K562 (cell line): ENCODE measurements at regions not wholly inside any gene's neighbourhood (a gene's known extent, or its start where the extent isn't known, plus 50 kb on each side); places are given as distances from the start of the nearest gene placed in this dataset.

Experiments
- ATF3 ChIP-seq, 2 experiments: fragments of 450-650 bp in 1 of 2; sonication (generic) in 1 of 2; formaldehyde crosslinking in 1 of 2; IDR thresholded peaks in 1 of 2; conservative IDR thresholded peaks in 1 of 2; 2 replicates each; pipeline versions ENCODE4 v1.6.1 to v1.8.1; 2016 to 2023; ENCODE audit warnings: mild to moderate bottlenecking in 2 of 2, moderate library complexity in 2 of 2, inconsistent platforms in 1 of 2, missing genetic modification reagents in 1 of 2
- COPS2 ChIP-seq: fragments of 450-650 bp; conservative IDR thresholded peaks from 2 replicates; pipeline ENCODE4 v1.6.1; 2016; ENCODE audit warnings: mild to moderate bottlenecking, moderate library complexity
- ELF1 ChIP-seq: fragments of 200-800 bp; sonication (Bioruptor generic); IDR thresholded peaks from 2 replicates; pipeline ENCODE4 v1.6.1; 2016; ENCODE audit warnings: missing genetic modification characterization, missing compliant biosample characterization
- ILK ChIP-seq: fragments of 450-650 bp; IDR thresholded peaks from 2 replicates; pipeline ENCODE4 v1.6.1; 2016; ENCODE audit warnings: missing genetic modification characterization, low read depth, mild to moderate bottlenecking, missing compliant biosample characterization, moderate library complexity, borderline replicate concordance
- JUND ChIP-seq, 2 experiments: IDR thresholded peaks; 2 replicates in 1 of 2; 3 replicates in 1 of 2; pipeline ENCODE4 v1.6.1; 2011; ENCODE audit warnings: borderline replicate concordance in 2 of 2, low read depth in 2 of 2, low read length in 2 of 2, improper control_type of control experiment in 1 of 2, missing biosample characterization in 1 of 2, missing genetic modification characterization in 1 of 2, missing genetic modification reagents in 1 of 2
- MBD2 ChIP-seq: sonication (generic); IDR thresholded peaks from 2 replicates; pipeline ENCODE4 v1.6.1; 2016; ENCODE audit warnings: low read depth, borderline replicate concordance
- PCBP2 ChIP-seq: fragments of 200-400 bp; formaldehyde crosslinking; IDR thresholded peaks from 2 replicates; pipeline ENCODE4 v1.6.1; 2018; ENCODE audit warnings: low read length, low read depth, mild to moderate bottlenecking, moderate library complexity; ENCODE audit not compliant: poor library complexity, severe bottlenecking
- PML ChIP-seq: IDR thresholded peaks from 2 replicates; pipeline ENCODE4 v1.6.1; 2012; ENCODE audit warnings: low read length, inconsistent platforms
- PYGO2 ChIP-seq: fragments of 450-650 bp; IDR thresholded peaks from 2 replicates; pipeline ENCODE4 v1.6.1; 2016; ENCODE audit warnings: mild to moderate bottlenecking, missing genetic modification characterization, moderate library complexity, missing compliant biosample characterization
- RB1 ChIP-seq: fragments of 450-650 bp; IDR thresholded peaks from 2 replicates; pipeline ENCODE4 v1.6.1; 2017; ENCODE audit warnings: low read depth, mild to moderate bottlenecking
- SNAPC5 ChIP-seq: fragments of 250-450 bp; sonication (Bioruptor Pico); IDR thresholded peaks from 2 replicates; pipeline ENCODE4 v1.8.0; 2021; ENCODE audit warnings: moderate library complexity, mild to moderate bottlenecking, inconsistent platforms
- SRSF3 ChIP-seq: fragments of 200-400 bp; formaldehyde crosslinking; IDR thresholded peaks from 2 replicates; pipeline ENCODE4 v1.6.1; 2016; ENCODE audit warnings: mild to moderate bottlenecking, low read length, moderate library complexity; ENCODE audit not compliant: insufficient read depth
- STAT6 ChIP-seq: sonication (generic); formaldehyde crosslinking; IDR thresholded peaks from 2 replicates; pipeline ENCODE4 v1.8.1; 2023; ENCODE audit warnings: mild to moderate bottlenecking, missing genetic modification reagents
- TEAD1 ChIP-seq, 2 experiments: fragments of 450-650 bp in 1 of 2; sonication (generic) in 1 of 2; formaldehyde crosslinking; IDR thresholded peaks; 2 replicates each; pipeline versions ENCODE4 v1.4.0 to v1.8.0; 2020 to 2022; ENCODE audit warnings: mild to moderate bottlenecking in 2 of 2, missing genetic modification reagents in 1 of 2
- XRCC3 ChIP-seq: fragments of 450-650 bp; IDR thresholded peaks from 2 replicates; pipeline ENCODE4 v1.6.1; 2017; ENCODE audit warnings: mild to moderate bottlenecking, moderate library complexity
- ZFP1 ChIP-seq: fragments of 450-650 bp; formaldehyde crosslinking; IDR thresholded peaks from 2 replicates; pipeline ENCODE4 v1.4.0; 2020; ENCODE audit warnings: mild to moderate bottlenecking, mixed read lengths
- ZNF3 ChIP-seq: fragments of 250-450 bp; sonication (Bioruptor Pico); IDR thresholded peaks from 2 replicates; pipeline ENCODE4 v1.5.0; 2021; ENCODE audit warnings: mild to moderate bottlenecking, moderate library complexity
- ZNF354B ChIP-seq: fragments of 250-450 bp; sonication (Bioruptor Pico); IDR thresholded peaks from 2 replicates; pipeline ENCODE4 v1.4.0; 2020
- ZNF75A ChIP-seq: fragments of 450-650 bp; formaldehyde crosslinking; IDR thresholded peaks from 2 replicates; pipeline ENCODE4 v1.4.0; 2020; ENCODE audit warnings: mild to moderate bottlenecking
- TF ChIP-seq, protein P1 (sequence below): fragments of 450-650 bp; formaldehyde crosslinking; IDR thresholded peaks from 2 replicates; pipeline ENCODE4 v1.4.0; 2020; ENCODE audit warnings: mild to moderate bottlenecking, mixed read lengths
- TF ChIP-seq, protein P2 (sequence below): fragments of 250-450 bp; sonication (Bioruptor Pico); IDR thresholded peaks from 2 replicates; pipeline ENCODE4 v1.4.0; 2020; ENCODE audit warnings: borderline replicate concordance

DNA sequence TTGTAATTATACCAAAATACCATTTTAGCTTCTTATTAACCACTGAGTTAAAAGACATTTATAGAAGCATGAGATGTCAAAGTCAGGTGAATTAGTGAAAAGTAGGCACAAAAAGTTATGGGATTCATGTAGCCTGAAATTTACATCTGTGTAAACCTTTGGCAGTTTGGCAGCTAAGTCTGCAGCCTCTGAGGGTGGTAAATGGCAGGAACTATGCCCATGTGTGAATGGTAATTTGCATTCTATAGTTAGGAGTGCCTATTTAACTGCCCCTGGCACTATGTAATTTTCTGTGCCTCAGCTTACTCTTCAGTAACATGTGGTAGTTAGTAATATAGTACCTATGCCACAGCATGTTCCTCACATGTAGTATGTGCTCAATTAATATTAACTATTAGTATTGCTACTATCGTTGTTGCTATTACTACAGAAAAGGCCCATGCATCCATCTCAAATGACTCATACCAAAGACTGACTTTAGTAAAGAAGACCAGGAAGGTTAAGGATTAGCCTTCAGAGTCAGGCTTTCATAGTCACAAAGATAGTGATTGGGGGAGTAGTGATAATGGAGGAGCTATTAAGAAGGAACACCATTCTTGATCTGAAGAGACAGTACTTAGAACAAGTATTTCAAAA, 258.7 kb upstream of the BTG1 start (continued):
- no peak for TF ChIP-seq ZFP1
- TF ChIP-seq ILK (tag), result no peak
- no peak for TF ChIP-seq ZNF354B
- TF ChIP-seq MBD2, result no peak
- no peak for TF ChIP-seq SNAPC5
- no peak for TF ChIP-seq RB1
- 0 out of 4 replicates have a peak, but pooled peaks of 1 of the 2 experiments have one; percentile 7 for TF ChIP-seq TEAD1 (CRISPR knock-in tag; IDR thresholded peaks at IDR 0.05)
- no peak for TF ChIP-seq PYGO2 (tag)
- TF ChIP-seq ZNF75A (CRISPR knock-in tag), result no peak
- TF ChIP-seq ATF3 (IDR thresholded peaks at IDR 0.05), result peak; percentile 63
- no peak for TF ChIP-seq ATF3 (CRISPR knock-in tag; conservative IDR thresholded peaks at IDR 0.05)
- 0 out of 2 replicates have a peak, but pooled peaks have one; percentile 21 for TF ChIP-seq ELF1 (tag)
- TF ChIP-seq STAT6 (CRISPR knock-in tag), result no peak
- TF ChIP-seq ZNF3 (CRISPR knock-in tag), result peak; percentile 92
- TF ChIP-seq, protein P1, sequence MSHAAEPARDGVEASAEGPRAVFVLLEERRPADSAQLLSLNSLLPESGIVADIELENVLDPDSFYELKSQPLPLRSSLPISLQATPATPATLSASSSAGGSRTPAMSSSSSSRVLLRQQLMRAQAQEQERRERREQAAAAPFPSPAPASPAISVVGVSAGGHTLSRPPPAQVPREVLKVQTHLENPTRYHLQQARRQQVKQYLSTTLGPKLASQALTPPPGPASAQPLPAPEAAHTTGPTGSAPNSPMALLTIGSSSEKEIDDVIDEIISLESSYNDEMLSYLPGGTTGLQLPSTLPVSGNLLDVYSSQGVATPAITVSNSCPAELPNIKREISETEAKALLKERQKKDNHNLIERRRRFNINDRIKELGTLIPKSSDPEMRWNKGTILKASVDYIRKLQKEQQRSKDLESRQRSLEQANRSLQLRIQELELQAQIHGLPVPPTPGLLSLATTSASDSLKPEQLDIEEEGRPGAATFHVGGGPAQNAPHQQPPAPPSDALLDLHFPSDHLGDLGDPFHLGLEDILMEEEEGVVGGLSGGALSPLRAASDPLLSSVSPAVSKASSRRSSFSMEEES (CRISPR knock-in tag), result no peak
- no peak for TF ChIP-seq PCBP2
- TF ChIP-seq PML, result no peak
- TF ChIP-seq SRSF3, result no peak
- TF ChIP-seq COPS2, result no peak
- TF ChIP-seq, protein P2, sequence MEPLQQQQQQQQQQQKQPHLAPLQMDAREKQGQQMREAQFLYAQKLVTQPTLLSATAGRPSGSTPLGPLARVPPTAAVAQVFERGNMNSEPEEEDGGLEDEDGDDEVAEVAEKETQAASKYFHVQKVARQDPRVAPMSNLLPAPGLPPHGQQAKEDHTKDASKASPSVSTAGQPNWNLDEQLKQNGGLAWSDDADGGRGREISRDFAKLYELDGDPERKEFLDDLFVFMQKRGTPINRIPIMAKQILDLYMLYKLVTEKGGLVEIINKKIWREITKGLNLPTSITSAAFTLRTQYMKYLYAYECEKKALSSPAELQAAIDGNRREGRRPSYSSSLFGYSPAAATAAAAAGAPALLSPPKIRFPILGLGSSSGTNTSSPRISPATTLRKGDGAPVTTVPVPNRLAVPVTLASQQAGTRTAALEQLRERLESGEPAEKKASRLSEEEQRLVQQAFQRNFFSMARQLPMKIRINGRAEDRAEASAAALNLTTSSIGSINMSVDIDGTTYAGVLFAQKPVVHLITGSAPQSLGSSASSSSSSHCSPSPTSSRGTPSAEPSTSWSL (CRISPR knock-in tag), result no peak
- peak; percentile 63; the same call in 1 of the 2 replicates for TF ChIP-seq JUND (IDR thresholded peaks at IDR 0.05; ENCODE audit: borderline replicate concordance, low read depth, low read length)
- peak; percentile 73; the same call in 2 of the 3 replicates for TF ChIP-seq JUND (tag; IDR thresholded peaks at IDR 0.05; ENCODE audit: borderline replicate concordance, low read depth, low read length)
- TF ChIP-seq XRCC3, result no peak
